PC-3 (cell line): ENCODE measurements at regions not wholly inside any gene's neighbourhood (a gene's known extent, or its start where the extent isn't known, plus 50 kb on each side); places are given as distances from the start of the nearest gene placed in this dataset.

Experiments used
- EZH2 ChIP-seq: fragments of 300-600 bp; sonication (generic); IDR thresholded peaks from one replicate; pipeline ENCODE4 v1.6.1; 2017; ENCODE audit warnings: antibody characterized with exemption, mild to moderate bottlenecking, low read length; ENCODE audit not compliant: unreplicated experiment
- EZH2phosphoT487 ChIP-seq: fragments of 300-600 bp; sonication (generic); IDR thresholded peaks from 2 replicates; pipeline ENCODE4 v1.6.1; 2018; ENCODE audit warnings: mild to moderate bottlenecking, antibody characterized with exemption, low read length, borderline replicate concordance
- TF ChIP-seq, protein P1 (sequence below): fragments of 300-600 bp; sonication (generic); conservative IDR thresholded peaks from 2 replicates; pipeline ENCODE4 v1.5.1; 2017; ENCODE audit warnings: antibody characterized with exemption, low read depth, mild to moderate bottlenecking, low read length

DNA sequence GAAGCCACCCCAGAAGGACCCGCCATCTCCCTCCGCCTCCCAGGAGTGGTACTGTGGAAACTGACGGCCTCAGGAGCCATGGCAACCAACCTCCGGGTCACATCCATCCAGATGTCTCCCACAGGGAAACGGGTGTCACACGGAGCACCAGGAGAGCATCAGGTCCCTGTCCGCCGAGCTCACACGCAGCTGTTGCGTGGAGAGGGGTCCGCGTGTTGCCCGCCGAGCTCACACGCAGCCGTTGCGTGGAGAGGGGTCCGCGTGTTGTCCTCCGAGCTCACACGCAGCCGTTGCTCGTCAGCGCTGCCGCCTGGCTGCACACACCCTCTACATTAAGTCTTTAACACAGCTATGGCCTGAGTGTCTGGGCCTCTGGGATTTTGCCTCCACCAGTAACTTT lies 311.1 kb upstream of the SHH start:
- TF ChIP-seq, protein P1, sequence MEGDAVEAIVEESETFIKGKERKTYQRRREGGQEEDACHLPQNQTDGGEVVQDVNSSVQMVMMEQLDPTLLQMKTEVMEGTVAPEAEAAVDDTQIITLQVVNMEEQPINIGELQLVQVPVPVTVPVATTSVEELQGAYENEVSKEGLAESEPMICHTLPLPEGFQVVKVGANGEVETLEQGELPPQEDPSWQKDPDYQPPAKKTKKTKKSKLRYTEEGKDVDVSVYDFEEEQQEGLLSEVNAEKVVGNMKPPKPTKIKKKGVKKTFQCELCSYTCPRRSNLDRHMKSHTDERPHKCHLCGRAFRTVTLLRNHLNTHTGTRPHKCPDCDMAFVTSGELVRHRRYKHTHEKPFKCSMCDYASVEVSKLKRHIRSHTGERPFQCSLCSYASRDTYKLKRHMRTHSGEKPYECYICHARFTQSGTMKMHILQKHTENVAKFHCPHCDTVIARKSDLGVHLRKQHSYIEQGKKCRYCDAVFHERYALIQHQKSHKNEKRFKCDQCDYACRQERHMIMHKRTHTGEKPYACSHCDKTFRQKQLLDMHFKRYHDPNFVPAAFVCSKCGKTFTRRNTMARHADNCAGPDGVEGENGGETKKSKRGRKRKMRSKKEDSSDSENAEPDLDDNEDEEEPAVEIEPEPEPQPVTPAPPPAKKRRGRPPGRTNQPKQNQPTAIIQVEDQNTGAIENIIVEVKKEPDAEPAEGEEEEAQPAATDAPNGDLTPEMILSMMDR = no peak
- TF ChIP-seq EZH2phosphoT487 (no peak), EZH2 (no peak)
